ENCODE measurements at regions not wholly inside any gene's neighbourhood (a gene's known extent, or its start where the extent isn't known, plus 50 kb on each side); places are given as distances from the start of the nearest gene placed in this dataset.

- no peak for DNase-seq (ENCODE audit: low read depth)
Observed at GRCh38 chr15:70185251-70185711, 87.6 kb upstream of the TLE3 start.

- DNase-seq (ENCODE audit: low read depth): no peak
Observed at GRCh38 chr15:70182858-70183695, 85.4 kb upstream of the TLE3 start.

DNA sequence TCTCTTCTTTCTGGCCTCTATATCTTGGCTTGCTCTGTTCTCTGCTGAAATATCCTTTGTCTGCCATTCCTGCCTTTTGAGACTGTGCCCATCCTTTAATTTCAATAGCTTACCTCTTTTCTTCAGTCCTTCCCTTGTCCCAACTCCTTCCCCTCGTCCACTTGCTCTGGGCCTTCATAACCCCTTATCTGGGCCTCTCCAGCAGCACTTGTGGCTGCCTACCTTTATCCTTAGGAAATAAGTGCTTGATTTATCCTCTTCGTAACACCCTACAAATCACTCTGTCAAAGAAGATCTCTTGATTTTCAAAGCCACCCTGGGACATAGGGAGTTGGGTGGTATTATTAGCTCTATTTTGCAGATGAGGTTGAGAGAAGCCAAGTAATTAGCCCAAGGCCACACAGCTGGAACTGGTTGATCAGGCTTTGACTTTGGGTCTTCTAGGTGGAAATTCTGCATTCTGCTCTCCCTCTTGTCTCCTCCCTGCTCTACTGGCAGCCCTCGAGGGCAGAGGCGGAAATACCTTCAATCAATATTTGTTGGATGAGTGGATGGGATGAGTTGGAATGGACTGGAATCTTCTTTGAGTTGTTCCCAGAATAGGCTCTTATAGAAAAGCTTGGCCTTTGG lies 84.0 kb upstream of the TLE3 start:
- no peak for DNase-seq (ENCODE audit: low read depth)

DNA sequence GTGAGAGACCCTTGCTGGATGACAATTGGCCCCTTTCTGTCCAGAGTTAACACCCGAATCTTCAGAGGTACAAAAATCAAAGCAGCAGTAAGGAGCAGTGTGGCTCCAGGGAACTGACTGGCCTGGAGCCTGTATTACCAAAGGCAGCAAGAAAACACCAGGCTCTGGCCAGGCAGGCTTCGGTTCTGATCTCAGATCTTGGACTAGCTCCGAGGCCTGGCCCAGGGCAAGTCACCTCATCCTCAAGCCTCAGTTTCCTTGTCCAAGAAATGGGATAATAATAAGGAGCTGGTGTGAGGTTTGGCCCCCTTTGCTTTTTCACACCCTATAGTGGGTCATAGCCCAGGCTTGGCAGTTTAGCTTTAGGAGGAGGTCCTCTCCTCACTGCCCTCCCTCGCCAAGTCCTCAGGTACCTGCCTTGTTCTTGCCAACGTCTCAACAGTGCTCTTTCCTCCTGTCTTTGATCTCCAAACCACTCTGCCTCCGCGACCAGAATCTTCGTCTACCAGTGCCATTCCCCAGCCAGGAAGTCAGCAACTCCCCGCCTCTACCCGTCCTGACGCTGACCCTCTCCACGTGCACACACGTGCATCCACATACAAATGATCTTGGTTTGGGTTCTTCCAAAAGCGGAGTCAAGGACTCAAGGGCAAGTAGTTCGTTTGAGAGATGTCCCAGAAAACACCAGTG lies 82.6 kb upstream of the TLE3 start:
- no peak for DNase-seq (ENCODE audit: low read depth)

- DNase-seq (ENCODE audit: low read depth): no peak
Observed at GRCh38 chr15:70179309-70179892, 81.7 kb upstream of the TLE3 start.

- no peak for DNase-seq (ENCODE audit: low read depth)
Observed at GRCh38 chr15:70178335-70179084, 80.8 kb upstream of the TLE3 start.

GRCh38 chr15:70172566-70173225 lies 75.0 kb upstream of the TLE3 start:
- DNase-seq (ENCODE audit: low read depth): no peak

GRCh38 chr15:70172124-70172523 lies 74.4 kb upstream of the TLE3 start:
- no peak for DNase-seq (ENCODE audit: low read depth)

DNA sequence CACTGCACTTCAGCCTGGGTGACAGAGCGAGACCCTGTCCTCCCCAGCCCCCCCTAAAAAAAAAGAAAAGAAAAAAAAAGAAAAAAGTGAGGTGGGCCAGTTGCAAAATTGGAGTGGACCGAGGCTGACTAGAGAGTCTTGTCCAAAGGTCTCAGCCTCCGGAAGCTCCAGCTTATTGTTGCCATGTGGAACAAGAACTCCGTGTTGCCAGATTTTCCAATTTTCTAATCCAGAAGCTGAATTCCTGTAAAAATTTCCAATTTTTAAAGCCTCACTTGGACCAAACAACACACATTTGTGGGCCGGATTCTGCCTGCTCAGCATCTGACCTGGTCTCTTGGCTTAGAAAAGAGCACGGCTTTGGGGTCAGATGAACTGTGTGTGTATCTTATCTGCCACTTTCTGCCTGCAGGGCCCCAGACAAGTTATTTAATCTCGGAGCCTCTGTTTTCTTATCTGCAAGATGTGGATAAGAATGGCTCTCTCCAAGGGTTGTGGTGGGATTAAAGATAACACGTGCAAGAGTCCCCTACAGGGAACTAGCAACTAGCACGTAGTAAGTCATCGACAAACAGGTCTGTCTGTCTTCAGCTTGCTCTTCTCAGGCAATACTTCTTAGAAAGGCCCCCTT lies 73.7 kb upstream of the TLE3 start:
- DNase-seq (ENCODE audit: low read depth): no peak

GRCh38 chr15:70170096-70170699 lies 72.5 kb upstream of the TLE3 start:
- no peak for DNase-seq (ENCODE audit: low read depth)

DNA sequence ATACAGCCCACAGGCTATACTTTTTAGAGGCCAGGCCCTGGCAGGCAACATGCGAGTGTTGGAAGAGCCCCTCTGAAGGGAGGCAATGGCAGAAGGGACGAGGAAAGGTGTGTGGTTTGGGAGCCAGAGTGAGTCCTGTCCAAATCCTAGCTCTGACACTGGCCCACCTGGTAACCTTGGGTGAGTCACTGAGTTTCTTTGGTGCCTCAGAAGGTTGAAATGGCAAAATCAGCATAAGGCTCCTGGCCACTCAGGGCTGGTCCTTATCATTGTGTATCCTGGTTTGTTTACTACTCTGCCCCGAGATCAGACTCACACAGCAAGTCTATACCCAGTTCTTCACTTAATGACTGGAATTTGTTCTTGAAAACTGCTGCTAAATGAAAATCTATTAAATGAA lies 71.4 kb upstream of the TLE3 start:
- no peak for DNase-seq (ENCODE audit: low read depth)

DNA sequence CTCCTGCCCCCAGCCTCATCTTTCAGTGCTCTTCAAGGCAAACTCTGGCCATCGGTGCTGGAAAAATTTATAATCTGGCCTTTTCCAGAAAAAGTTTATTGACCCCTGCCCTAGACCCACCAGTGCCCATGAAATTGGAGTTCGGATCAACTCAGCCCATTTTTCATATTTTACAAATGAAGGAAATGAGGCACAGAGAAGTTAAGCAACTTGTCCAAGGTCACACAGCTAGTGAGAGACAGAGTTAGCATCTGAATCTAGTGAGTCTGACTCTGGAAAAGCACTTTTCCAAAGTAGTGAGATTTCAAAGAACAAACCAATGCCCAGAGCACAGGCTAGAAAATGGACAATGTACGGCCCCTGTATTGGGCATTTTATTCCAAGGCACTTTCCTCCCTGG lies 69.4 kb upstream of the TLE3 start:
- no peak for DNase-seq (ENCODE audit: low read depth)

DNA sequence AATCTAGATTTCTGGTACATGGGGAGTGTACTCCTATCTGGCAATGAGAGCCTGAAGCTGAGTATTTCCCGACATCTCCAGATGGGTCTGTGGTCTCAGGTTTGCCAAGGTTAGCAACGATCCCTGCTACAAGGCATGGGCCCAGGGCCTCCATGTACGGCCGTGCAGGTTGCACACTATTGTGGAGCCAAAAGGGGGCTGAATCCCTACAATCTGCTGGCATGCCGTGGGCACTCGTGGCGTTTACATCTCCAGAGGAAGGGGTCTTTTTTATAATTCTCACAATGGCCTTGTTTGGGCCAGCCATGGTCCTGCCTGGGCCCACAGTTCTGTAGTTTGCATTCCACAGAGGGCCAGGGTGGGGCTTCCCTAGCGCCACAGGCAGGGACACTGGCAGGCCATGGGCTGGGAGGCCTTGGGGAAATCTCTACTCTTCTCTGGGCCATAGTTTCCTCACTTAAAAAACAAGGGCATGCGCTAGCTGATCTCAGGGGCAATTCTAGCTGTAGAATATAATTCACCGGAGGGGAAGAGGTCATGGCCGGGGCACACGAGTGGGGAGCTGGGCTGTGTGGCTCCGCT lies 68.9 kb upstream of the TLE3 start:
- no peak for DNase-seq (ENCODE audit: low read depth)

DNA sequence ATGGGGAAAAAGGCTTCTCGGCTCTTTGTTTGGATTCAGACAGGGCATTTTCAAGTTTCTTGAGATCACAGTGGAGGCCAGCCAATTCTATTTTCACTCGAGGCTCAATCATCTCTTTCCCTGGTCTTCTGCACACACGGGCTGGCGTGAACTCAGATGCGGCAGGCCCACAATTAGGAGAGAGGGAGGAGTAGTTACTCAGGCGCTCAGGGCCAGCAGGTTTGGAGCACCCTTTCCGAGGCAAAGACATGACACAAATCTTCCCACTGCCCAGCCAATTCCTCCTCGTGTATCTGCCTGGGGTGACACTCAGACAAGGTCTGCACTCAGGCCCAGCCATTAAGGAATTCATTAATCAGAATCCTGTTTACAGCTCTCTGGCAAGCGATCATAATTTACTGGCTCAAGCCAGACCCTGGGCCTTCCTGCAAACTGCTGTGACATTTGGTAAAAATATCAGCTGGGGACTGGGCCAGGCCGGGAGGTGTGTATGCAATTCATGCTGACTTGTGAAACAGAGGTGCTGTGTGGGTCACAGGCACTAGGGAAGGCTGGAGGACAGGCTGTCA lies 68.1 kb upstream of the TLE3 start:
- DNase-seq (ENCODE audit: low read depth): no peak

DNA sequence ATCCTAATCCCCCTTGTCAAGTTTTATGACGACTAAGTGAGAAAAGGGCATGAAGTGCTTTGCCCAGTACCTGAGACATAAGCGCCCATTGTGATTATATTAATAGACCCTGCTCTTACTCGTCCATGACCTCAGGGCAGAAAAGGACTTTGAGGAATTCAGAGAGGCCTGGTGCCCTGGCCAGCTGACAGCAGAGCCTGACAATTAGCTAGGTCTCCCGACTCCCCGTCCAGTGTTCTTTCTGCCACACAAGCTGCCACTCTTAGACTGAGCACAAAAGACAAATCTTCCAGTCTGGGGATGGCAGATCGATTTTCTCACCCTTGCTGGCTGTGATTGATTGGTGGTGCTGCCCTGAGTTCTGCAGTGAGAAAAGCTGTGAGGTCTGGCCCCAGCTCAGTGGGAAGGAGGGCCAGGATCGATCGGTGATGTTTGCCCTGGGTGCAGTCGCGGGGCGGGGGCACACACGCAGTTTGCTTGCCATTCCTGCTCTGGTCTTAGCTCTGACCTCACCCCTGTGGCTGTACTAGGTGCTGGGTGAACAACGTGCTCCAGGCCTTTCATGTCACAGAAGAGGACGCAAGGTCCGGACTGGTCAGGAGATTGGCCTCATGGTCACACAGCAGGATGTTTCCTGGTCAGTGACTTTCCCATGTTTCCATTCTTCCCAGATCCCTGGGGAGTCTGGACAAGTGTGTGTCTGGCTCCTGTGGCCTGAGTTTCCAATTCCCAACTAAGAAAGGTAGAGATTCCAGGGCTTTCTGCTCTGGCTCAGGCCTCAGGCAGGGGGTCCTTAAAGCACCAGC lies 67.4 kb upstream of the TLE3 start:
- no peak for DNase-seq (ENCODE audit: low read depth)

- DNase-seq (ENCODE audit: low read depth): no peak
Observed at GRCh38 chr15:70164156-70164900, 66.6 kb upstream of the TLE3 start.

DNA sequence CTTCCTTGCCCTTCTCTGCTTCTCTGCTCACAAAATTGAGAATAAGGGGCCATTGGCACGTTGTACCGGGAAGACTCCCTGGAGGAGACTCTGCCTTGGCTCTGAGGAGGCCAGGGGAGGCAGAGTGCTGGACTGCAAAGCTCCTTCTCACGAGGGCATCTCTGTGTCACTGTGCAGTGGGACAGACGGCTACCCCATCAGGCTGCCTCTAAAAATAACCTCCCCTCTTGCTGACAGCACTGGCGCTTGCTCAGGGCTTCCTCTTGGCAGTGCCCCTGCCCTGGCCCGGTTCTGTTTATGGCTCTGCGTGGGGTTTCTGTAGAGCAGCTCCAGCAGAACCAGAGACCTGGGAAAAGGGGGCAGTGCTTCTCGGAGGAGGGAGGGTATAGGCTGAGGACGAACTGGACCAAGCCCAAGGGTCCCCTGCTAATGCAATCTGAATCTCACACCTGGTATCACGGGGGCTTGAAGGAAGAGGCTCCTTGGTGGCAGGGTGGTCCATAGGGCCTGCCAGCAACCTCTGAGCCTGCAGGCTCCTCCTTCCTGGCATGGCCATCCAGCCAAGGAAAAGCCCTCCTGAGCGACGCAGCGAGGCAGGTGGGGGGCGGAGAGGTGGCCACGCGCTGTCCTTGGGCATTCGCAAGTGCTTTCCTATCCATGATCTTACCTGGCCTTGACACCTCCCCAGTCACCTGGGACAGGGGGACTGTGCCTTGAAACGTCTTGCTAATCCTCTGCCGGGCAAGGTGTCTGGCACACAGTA lies 63.3 kb upstream of the TLE3 start:
- no peak for DNase-seq (ENCODE audit: low read depth)
